HL-60 (cell line): ENCODE measurements at regions not wholly inside any gene's neighbourhood (a gene's known extent, or its start where the extent isn't known, plus 50 kb on each side); places are given as distances from the start of the nearest gene placed in this dataset.

Experiments used
- GABPA ChIP-seq: IDR thresholded peaks from 2 replicates; pipeline ENCODE4 v1.6.1; 2012; ENCODE audit warnings: low read depth
- POLR2AphosphoS5 ChIP-seq: IDR thresholded peaks from 2 replicates; pipeline ENCODE4 v1.6.1; 2012; ENCODE audit warnings: low read depth
- REST ChIP-seq: IDR thresholded peaks from 2 replicates; pipeline ENCODE4 v1.6.1; 2012; ENCODE audit warnings: low read depth; ENCODE audit not compliant: insufficient replicate concordance
- SPI1 ChIP-seq: IDR thresholded peaks from 2 replicates; pipeline ENCODE4 v1.6.1; 2012; ENCODE audit warnings: low read depth, mild to moderate bottlenecking, borderline replicate concordance
- TF ChIP-seq, protein P1 (sequence below): IDR thresholded peaks from one replicate; pipeline ENCODE4 v1.5.1; 2011; ENCODE audit warnings: low read length, control low read depth, inconsistent platforms; ENCODE audit not compliant: insufficient read depth

GRCh38 chrX:55815546-55815945 lies 98.0 kb downstream of the RRAGB start:
- no peak for TF ChIP-seq REST
- TF ChIP-seq, protein P1, sequence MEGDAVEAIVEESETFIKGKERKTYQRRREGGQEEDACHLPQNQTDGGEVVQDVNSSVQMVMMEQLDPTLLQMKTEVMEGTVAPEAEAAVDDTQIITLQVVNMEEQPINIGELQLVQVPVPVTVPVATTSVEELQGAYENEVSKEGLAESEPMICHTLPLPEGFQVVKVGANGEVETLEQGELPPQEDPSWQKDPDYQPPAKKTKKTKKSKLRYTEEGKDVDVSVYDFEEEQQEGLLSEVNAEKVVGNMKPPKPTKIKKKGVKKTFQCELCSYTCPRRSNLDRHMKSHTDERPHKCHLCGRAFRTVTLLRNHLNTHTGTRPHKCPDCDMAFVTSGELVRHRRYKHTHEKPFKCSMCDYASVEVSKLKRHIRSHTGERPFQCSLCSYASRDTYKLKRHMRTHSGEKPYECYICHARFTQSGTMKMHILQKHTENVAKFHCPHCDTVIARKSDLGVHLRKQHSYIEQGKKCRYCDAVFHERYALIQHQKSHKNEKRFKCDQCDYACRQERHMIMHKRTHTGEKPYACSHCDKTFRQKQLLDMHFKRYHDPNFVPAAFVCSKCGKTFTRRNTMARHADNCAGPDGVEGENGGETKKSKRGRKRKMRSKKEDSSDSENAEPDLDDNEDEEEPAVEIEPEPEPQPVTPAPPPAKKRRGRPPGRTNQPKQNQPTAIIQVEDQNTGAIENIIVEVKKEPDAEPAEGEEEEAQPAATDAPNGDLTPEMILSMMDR: no peak
- TF ChIP-seq POLR2AphosphoS5: no peak
- TF ChIP-seq GABPA: no peak
- TF ChIP-seq SPI1: peak; percentile 15; the same call in 1 of the 2 replicates
